H7 (cell line): ENCODE measurements at regions not wholly inside any gene's neighbourhood (a gene's known extent, or its start where the extent isn't known, plus 50 kb on each side); places are given as distances from the start of the nearest gene placed in this dataset.
A peak's percentile ranks its signal among the peaks of the same experiment; 100 is the strongest.

Source experiments
- DNase-seq: peaks from one replicate; pipeline ENCODE4 v3.0.0; 2012
- H3K27me3 ChIP-seq: 2 replicates; pipeline ENCODE4 v1.6.0; 2011; ENCODE audit warnings: mild to moderate bottlenecking, low read length; ENCODE audit not compliant: control insufficient read depth, insufficient read depth
- H3K36me3 ChIP-seq: replicated peaks from 2 replicates; pipeline ENCODE4 v1.5.1; 2011; ENCODE audit warnings: low read length; ENCODE audit not compliant: control insufficient read depth, insufficient read depth
- H3K4me3 ChIP-seq: 2 replicates; pipeline ENCODE4 v1.5.1; 2011; ENCODE audit warnings: low read depth, mild to moderate bottlenecking, control low read depth, low read length, moderate library complexity; ENCODE audit not compliant: insufficient read depth

- Histone ChIP-seq H3K36me3 (no peaks in the 10 kb centered on the region), H3K27me3 (no peaks in the 10 kb centered on the region), H3K4me3 (no peak overlapping the region)
- peak; percentile 7 for DNase-seq
Measured at GRCh38 chr1:189429610-189430009, 1048.1 kb downstream of the BRINP3 start.

GRCh38 chr1:189431447-189431846 lies 1046.2 kb downstream of the BRINP3 start:
- no peaks in the 10 kb centered on the region for H3K27me3 ChIP-seq
- DNase-seq = no peak
- no peak overlapping the region for H3K4me3 ChIP-seq
- H3K36me3 ChIP-seq = no peaks in the 10 kb centered on the region

GRCh38 chr1:189432753-189433152 lies 1044.9 kb downstream of the BRINP3 start:
- Histone ChIP-seq H3K27me3 (no peaks in the 10 kb centered on the region), H3K36me3 (no peaks in the 10 kb centered on the region), H3K4me3 (no peak overlapping the region)
- DNase-seq = no peak

- no peak for DNase-seq
- no peak overlapping the region for H3K4me3 ChIP-seq
- H3K36me3 ChIP-seq = no peaks in the 10 kb centered on the region
- no peaks in the 10 kb centered on the region for H3K27me3 ChIP-seq
Measured at GRCh38 chr1:189434461-189434860, 1043.2 kb downstream of the BRINP3 start.

GRCh38 chr1:189435398-189435797 lies 1042.3 kb downstream of the BRINP3 start:
- H3K27me3 ChIP-seq = no peaks in the 10 kb centered on the region
- H3K36me3 ChIP-seq = no peaks in the 10 kb centered on the region
- H3K4me3 ChIP-seq = no peak overlapping the region
- DNase-seq = no peak

- no peaks in the 10 kb centered on the region for H3K36me3 ChIP-seq
- H3K27me3 ChIP-seq = no peaks in the 10 kb centered on the region
- DNase-seq = no peak
- H3K4me3 ChIP-seq = no peak overlapping the region
Measured at GRCh38 chr1:189438808-189439207, 1038.9 kb downstream of the BRINP3 start.

GRCh38 chr1:189463166-189463565 lies 1014.5 kb downstream of the BRINP3 start:
- Histone ChIP-seq H3K36me3 (no peaks in the 10 kb centered on the region), H3K4me3 (no peak overlapping the region), H3K27me3 (no peaks in the 10 kb centered on the region)
- no peak for DNase-seq

GRCh38 chr1:189496768-189497167 lies 980.9 kb downstream of the BRINP3 start:
- Histone ChIP-seq H3K4me3 (no peak overlapping the region), H3K27me3 (no peaks in the 10 kb centered on the region), H3K36me3 (no peaks in the 10 kb centered on the region)
- DNase-seq = no peak

GRCh38 chr1:189499736-189500135 lies 977.9 kb downstream of the BRINP3 start:
- Histone ChIP-seq H3K4me3 (no peak overlapping the region), H3K27me3 (no peaks in the 10 kb centered on the region), H3K36me3 (no peaks in the 10 kb centered on the region)
- no peak for DNase-seq

GRCh38 chr1:189500778-189501177 lies 976.9 kb downstream of the BRINP3 start:
- no peak for DNase-seq
- Histone ChIP-seq H3K4me3 (no peak overlapping the region), H3K27me3 (no peaks in the 10 kb centered on the region), H3K36me3 (no peaks in the 10 kb centered on the region)

- DNase-seq = no peak
- Histone ChIP-seq H3K4me3 (no peak overlapping the region), H3K27me3 (no peaks in the 10 kb centered on the region), H3K36me3 (no peaks in the 10 kb centered on the region)
Measured at GRCh38 chr1:189510827-189511226, 966.8 kb downstream of the BRINP3 start.

- H3K36me3 ChIP-seq = no peaks in the 10 kb centered on the region
- H3K4me3 ChIP-seq = no peak overlapping the region
- no peak for DNase-seq
- no peaks in the 10 kb centered on the region for H3K27me3 ChIP-seq
Measured at GRCh38 chr1:189513091-189513490, 964.6 kb downstream of the BRINP3 start.

- Histone ChIP-seq H3K36me3 (no peaks in the 10 kb centered on the region), H3K4me3 (no peak overlapping the region), H3K27me3 (no peaks in the 10 kb centered on the region)
- DNase-seq = no peak
Measured at GRCh38 chr1:189522441-189522840, 955.2 kb downstream of the BRINP3 start.

- no peak for DNase-seq
- Histone ChIP-seq H3K36me3 (no peaks in the 10 kb centered on the region), H3K4me3 (no peak overlapping the region), H3K27me3 (no peaks in the 10 kb centered on the region)
Measured at GRCh38 chr1:189524501-189524900, 953.2 kb downstream of the BRINP3 start.

- H3K27me3 ChIP-seq = no peaks in the 10 kb centered on the region
- no peaks in the 10 kb centered on the region for H3K36me3 ChIP-seq
- H3K4me3 ChIP-seq = no peak overlapping the region
- no peak for DNase-seq
Measured at GRCh38 chr1:189530162-189530561, 947.5 kb downstream of the BRINP3 start.

- Histone ChIP-seq H3K36me3 (no peaks in the 10 kb centered on the region), H3K27me3 (no peaks in the 10 kb centered on the region), H3K4me3 (no peak overlapping the region)
- no peak for DNase-seq
Measured at GRCh38 chr1:189538271-189538670, 939.4 kb downstream of the BRINP3 start.
